CD4-positive, alpha-beta T cell treated with Interleukin-15 for 1 hour (primary cell): ENCODE measurements at regions not wholly inside any gene's neighbourhood (a gene's known extent, or its start where the extent isn't known, plus 50 kb on each side); places are given as distances from the start of the nearest gene placed in this dataset.

ENCODE experiments used
- DNase-seq: peaks from one replicate; pipeline ENCODE4 v3.0.0-alpha.2; 2020

DNA sequence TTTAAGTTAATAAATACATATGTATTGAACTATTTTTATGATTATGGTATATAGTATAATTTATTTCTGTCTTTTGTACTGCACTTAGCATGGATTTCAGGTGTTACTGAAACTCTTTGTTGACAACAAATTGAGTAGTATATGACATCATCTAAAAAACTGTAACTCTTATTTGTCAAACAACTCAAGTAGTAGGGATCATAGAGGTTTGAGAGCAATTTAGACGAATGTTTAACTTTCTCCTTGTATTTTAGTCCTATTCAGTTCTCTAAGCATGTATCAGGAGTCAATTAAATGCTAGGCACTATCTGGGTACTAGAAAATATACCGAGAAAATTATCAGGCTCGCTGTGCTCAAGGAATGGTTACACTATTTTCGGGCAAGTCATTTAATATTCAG, 595.2 kb downstream of the METTL15 start:
- no peak for DNase-seq

DNA sequence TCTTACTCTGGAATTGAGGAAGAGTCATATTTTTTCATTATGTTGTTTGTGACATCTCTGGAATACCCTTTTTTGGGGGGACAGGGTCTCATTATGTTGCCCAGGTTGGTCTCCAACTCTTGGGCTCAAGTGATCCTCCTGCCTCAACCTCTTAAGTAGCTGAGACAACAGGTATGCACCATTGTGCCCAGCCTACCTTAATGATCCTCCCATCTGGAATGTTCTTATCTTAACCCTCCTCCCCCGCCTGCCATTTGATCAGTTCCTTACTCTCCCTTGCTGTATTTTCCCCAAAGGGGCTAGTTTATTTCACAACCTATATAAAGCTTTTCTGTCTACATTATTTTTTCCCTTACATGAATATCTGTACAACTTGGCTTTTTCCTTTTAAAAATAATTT, 594.7 kb downstream of the METTL15 start:
- no peak for DNase-seq

DNA sequence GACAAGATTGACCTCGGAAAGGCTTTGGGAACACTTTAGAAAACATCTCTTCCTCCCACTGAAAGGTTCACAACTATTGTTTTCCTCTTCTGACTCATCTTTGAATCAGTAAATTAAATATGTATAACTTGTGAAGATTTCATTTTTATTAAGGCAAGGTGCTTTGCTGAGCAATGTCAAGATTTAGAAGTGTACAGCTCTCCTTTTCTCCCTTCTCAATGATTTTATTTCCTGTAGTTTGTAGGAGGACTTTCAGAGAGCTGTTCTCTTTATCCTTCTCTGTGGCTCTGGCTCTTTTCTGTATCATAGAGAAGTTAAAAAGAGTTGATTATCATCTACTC, 594.2 kb downstream of the METTL15 start:
- no peak for DNase-seq

DNA sequence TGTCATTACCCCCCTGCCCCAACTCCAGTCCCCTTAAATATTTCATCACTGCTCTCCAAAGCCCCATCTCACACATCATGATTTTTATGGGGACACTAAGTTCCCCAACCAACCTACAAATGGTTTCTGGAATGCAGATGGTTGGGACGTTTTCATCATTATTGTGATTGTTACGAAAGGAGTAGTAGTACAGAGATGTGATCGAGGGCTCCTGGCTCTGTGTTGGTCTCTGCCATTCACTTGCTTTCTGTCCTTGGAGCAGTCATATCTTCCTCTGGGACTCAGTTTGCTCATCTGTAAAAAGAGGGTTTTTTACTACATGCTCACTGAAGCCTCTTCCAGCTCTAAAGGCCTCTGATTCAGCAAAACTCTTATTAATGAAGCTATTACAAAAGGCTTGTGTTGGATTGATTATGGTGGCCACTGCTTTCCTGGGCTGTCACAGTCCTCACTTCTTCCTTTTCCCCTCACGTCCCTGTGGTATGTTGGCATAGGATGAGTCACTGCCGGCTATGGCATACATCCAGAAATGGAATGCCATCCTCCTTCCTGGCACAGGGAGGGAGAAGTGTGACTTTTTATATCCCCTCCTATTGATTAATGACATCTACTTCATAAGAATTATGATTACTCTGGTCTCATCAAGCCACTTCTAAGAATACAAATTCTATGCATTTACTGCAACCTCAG, 593.7 kb downstream of the METTL15 start:
- no peak for DNase-seq

DNA sequence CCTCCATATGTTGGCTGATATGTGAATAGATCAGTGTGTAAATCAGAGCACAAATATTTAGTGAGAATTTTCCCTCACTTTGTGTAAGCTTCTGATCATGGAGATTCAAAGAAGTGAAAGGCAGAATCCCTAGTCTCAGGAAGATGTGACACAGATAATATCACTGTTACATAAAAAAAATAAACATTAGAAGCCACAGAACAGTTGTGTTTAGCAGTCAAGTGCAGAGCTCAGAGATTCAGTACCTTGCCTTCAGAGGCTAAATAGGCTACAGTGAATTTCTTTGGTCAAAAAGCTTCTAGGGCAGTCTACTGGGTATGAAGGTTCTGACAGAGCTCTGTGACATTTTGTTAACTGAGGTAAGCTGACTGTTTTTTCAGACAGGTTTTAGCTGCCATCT, 591.5 kb downstream of the METTL15 start:
- no peak for DNase-seq

DNA sequence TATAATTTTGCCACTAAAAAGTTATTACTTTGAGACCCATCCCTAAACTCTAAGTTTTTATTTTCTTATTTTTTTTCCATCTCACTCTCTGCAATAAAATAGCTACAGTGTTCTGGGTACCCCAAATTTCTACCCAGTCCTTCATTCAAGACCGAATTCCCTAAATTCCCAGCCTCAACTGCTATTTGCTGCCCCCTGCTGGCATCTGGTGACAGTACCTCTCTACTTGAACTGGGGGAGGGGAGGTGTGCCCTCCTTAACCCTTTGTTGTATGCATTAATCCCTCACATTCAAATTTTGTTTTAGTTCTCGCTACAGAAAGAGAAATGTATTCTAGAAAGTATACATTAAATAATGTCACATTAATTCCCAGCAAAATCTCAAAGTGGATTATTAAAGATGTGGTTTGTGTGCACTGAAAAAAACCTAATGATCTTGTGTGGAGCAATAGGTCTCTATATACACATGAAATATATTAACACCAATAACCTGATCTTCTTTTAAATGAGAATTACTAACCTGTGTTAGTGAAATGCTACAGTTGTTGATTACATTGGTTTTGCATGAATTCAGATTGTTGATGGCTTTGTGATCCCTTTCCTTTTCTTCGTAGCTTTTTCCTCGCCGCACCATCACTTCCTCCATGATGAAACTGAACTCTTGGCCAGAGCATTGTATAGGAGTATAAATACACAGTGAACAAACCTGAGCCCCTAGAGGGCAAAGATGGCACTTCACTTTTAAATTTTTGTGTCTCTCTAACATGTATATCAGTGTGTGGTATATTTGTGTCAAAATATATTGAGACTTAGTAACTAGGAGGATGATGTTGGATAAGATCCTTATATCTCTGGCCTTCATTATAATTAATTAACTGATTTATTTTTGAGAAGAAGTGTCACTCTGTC, 590.0 kb downstream of the METTL15 start:
- no peak for DNase-seq

DNA sequence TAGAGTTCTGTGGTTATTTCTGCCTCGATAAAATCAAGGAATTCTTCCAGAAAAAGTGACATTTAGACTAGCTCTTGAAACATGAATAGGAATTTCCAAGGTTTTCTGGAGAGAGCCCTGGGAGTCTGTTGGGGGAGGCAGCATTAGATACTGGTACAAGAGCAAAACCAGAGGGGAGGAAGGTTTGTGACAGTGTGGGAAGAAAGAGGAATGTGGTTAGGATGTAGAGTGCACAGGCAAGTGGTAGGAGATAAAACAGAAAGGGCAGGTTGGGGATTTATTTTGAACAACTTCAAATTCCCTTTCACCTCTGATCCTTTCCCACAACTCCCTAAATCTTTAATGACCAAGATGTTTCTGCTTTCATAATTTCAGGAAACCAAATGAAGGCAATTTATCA, 588.4 kb downstream of the METTL15 start:
- DNase-seq = no peak

DNA sequence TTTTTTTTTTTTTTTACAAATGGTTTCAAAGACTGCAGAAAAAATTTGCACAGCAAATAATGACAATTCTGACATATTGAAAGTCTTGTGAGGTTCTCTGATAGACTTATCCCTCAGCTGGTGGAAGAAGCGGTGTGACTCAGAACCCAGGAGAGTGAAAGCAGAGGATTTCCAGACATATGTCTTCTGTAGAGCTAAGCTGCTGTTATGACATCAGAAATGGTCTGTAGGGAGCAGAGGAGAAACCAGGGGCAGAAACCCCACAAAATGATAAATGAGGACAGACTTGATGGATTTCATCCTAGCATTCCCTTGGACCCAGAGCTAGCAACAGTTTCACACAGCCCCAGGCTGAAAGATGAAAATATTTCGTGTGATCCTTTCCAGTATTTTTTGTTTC, 582.6 kb downstream of the METTL15 start:
- no peak for DNase-seq

DNA sequence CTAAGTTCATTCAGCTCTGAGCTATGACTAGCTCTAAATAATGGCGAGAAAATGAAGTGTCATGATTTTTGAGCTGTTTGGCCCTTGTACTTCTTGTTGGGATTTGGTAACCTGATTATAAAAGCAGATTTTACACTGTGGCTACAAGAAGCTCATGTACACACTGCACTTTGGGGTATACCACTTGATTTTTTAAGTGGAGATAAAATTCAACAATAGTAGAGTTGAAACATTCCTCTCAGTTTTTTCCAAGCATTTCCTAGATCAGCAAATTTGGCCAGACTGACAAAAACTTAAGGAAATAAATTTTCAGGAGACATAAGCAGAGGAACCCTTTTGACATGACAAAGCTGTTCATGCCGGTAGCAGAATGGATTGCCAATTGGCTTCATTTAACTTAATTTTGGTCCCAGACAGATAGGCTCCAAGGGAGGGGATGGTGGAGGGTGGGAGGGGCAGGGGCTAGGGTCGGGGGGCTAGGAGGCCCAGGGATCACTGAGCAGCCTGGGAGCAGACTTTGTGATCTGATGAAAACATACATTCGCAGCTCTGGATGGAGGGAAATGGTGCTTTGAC, 575.9 kb downstream of the METTL15 start:
- DNase-seq = no peak

DNA sequence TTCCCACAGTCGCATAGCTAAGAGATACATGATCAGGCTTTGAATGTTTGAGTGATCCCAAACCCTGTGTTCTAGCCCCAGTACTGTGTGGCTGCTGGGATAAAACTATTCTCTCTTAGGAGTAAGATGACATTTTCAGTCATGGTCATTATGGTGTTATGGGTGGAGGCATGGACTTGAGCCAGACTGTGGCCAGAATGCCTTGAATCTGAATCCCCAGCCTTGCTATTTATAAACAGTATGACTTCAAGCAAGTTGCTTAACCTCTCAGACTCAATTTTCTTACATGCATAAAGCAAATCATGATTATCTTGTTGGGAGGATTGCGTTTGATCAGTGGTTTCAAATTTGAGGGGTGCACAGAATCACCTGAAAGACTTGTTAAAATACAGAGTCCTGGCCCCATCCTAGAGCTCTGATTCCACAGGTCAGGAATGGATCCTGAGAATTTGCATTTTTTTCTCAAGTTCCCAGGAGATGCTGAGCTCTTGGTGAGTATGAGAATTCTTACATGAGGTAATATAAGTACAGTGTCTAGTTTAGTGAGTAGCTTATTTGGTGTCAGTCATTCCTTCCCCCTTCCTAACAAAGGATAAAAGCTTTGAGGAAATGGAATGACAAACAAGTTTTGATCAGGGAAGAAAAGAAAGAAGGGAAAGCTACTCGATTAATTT, 571.7 kb downstream of the METTL15 start:
- DNase-seq = no peak

DNA sequence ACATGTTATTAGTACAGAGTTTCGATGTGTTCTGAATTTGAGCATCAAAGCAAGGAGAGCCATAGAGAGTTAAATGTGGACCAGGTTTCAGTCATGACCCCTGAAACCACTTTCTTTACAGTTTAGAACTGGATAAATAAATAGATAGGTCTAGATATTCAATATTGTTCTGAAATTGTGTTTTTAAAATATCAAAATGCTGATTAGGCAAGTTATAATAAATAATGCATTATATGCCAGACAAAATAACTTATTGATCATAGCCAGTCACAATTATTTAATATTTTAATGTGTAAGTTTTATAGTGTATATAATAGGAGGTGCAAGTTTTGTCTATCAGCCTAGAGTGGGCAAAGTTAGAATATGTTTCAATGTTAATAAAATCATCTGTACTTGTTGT, 569.5 kb downstream of the METTL15 start:
- no peak for DNase-seq

DNA sequence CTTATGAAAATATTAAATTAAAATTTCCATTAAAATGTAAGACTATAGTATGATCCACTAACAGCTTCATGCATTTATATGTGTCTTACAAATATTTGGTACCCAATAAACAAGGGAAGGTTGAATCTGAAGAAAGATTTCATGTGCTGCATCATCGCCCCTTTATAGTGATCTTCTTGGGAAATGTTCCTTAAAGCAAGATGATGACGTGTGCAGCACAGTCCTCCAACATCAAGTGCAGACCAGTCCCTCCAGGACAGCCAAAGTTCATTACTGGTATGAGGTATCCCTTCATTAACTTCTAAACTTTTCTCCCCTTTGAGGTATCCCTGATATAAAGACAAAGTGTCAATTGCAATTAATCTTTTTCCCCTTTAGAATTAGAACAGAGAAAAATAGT, 567.0 kb downstream of the METTL15 start:
- no peak for DNase-seq

DNA sequence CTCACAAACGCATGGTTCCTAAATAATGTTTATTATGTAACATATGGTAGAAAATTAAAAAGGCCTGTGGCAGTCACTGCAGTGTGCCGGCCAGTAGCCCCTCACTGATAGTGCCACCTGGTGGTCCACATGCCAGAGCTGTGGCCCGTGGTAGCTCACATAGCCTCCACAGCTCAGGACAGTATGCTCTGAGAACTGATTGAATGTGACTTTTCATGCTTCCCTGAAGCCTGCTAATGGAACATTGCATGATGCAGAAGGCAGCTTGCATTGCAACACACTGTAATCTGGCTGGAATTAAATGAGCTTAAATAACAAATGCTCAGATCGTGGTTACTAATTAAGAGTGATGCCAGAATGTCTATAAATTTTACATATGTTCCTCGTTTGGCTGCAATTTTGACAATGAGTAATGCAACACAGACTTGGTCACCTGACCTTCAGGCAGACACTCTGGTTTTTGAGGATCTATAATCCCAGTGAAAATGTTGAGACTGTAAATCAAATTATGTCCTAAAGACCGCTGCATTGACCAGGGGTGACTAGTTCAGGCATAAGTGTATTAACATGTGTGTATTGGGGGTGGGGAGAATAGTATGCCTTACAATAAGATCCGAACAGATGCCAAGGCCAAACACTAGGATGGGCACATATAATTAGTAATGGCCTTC, 566.4 kb downstream of the METTL15 start:
- DNase-seq = no peak

DNA sequence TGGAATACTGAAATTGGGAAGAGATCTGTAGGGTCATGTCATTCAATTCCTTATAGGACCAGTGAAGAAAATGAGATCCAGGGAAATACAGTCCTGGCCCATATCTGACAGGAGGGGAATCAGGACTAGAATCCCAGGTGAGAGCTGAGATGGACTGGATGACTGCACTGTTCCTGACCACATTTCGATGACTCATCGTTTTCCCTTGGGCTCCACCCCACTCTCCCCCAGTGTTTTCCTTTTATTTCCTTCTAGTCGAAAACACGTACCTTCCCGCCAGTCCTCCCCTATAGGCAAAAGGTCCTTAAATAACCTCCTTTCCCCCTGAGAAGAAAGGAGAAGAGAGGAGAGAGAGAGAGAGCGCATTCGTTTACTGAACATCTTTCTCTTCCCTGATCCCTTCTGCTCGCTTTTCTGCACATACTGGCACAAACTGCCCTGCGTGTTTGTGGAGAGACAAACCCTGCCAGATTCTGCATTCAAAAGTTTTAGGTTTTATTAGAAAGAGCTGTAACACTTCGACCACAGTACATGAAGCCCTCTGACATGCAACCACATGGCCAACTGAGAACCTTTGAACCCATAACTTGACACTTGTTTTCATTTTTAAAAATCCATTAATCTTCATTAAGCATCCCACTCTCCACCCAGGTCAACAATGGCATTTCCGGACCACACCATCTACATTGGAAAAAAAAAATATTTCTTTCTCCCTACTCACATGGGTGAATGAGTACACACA, 565.7 kb downstream of the METTL15 start:
- DNase-seq = no peak

DNA sequence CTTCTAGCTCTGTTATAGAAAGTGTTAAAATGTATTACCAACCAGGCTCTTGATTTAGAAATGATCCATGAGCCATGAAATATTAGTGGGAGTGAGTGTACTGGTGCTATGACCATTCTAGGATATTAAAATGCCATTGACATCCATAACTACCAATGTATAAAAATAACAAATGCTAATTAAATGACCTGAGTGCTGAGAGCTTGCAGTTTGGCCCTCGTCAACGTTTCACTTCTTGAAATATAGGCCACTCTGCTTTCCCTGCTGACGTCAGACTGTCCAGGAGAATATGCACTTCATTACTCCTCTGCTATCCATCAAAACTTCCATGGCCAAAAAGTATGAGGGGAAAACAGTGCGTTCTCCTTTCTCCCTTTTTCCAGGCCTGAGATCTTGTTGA, 563.1 kb downstream of the METTL15 start:
- no peak for DNase-seq

DNA sequence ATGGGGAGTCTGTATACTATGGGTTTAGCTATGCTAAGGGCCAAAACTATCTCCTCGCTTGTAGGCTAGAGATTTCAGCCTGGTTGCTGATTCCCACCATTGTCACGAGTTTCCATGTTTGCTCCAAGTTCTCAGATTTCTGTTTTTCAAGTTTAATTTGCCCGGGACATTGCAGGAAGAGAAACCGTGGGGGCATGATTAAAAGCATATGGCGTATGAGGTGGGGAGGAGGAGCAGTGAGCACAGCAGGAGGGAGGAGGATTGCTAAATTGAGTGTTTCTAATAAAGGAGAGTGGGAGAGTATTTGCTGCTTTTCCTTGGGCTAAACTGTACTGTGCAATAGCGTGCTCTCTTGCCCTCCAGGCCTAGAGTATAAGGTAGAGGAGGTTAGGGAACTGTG, 558.4 kb downstream of the METTL15 start:
- no peak for DNase-seq

DNA sequence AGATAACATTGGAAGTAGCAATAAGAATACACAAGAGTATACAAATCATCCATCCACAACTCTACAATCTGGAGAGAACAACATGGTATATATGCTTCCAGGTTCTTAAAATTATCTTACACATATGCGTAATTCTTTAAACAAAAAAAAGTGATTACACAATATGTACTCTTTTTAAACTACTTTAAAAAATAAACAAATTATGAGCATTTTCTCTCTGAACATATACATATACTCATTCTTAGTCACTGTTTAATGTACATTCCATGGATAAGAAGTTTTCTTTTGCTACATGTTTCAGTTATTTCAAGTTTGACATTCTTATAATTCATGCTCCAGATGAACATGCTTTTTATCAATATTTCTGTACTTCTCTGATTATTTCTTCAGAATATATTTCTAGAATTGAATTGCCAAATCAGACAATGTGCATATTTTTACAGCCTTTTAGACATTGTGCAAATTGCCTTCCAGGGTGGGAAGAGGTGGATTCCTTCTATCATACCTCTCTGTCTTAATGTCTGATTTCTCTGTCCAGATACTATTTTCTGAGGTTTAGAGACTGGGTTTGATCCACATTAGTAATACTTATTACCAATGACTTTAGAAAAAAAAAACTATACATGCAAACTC, 551.6 kb downstream of the METTL15 start:
- DNase-seq = no peak

DNA sequence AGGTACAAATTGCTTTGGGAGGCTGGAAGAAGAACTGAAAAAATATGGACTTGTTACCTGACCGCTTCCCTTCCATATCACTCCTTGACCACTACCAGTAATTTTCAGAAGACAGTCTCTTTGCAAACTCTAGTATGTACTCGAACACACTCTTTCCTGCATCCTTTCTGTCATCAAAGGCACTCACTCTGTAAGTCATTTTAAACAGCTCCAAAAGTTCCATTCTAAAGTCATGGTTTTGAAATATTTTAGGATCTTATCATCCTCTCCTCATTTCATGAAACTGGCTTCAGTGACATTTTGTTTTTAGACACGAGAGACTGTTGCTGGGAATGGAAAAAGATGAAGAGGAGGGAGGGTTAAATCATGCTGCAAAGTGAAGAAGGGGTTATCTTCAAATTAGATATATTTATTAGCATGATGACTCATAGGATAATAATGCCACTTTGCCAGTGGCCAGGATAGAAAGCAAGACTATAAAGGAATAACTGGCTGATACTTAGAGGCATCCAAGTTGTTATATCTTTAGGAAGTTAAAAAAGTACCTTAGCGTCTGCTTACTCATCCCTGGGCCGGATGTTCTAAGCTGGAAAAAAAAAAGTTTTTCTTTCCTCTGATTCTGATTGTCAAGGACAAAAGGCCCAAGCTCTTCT, 549.3 kb downstream of the METTL15 start:
- no peak for DNase-seq

DNA sequence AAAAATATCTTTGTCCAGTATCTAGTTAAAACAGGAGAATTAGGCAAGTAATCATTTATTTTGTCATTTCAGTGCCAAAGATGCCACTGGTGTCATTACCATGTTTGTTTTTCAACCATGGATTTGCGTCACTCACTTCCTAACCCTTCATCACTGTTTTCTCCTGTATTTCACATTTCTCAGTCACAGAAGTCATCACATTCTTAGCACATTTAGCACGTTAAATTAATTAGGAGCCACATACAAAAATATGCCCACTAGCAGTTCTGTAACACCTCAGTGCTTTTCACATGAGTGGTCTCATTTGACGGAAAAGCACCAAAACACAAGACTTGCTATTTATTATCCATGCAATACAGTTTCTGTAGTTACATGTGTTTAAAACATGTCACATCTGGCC, 546.0 kb downstream of the METTL15 start:
- DNase-seq = no peak

DNA sequence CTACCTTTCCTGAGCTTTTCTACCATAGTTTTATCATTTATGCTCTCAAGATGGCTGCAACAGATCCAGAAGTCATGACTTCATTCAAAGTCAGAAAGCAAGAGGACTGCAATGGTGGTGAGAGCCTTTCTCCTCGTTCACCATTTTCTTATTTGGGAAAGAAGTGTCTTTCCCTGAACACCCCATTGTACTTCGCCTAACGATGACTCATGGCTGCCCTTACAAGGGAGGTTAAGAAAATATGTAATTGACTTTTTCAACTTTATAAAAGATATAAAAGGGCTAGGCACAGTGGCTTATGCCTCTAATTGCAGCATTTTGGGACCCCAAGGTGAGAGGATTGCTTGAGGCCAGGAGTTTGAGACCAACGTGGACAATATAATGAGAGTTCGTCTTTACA, 541.7 kb downstream of the METTL15 start:
- DNase-seq = no peak

DNA sequence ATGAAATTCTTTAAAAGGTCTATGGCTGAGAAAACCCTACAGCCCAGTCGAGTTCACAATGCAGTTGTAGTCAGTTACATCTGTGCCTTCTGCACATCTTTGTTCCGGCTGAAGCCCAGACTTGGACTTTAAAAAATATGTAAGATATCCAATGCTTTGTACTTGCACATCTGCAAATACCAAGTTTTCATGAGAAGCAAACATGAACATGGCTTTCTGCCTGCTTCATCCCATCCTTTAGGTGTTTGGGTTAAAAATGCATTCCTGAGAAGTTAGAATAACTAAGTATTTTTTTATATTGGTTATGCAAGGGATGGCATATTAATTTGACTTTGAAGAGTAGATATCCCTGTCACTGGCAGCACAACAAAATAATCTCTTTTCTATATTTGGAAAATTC, 528.4 kb downstream of the METTL15 start:
- no peak for DNase-seq
